ENCODE measurements at regions not wholly inside any gene's neighbourhood (a gene's known extent, or its start where the extent isn't known, plus 50 kb on each side); places are given as distances from the start of the nearest gene placed in this dataset.

DNA sequence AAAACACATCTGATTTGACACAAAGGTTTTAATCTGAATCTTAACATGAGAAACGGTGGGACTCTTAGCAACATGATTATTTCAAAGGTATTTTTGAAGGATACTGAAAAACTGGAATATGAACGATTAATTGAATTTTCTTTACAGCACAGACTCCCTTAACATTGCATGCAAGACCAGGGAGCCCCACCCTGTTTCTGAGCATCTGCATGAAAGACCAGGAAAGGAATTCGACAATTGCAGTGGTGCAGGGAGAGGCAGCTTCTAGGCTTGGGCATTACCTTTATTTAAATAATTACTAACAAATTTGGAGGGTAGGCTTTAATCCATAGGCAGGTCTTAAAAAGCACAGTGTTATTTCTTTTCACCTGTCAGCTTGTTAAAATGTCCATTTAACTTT is 240.6 kb upstream of the TOPAZ1 start:
- no peak for TF ChIP-seq EZH2 (IDR thresholded peaks at IDR 0.05; ENCODE audit: low read depth, unreplicated experiment)
- TF ChIP-seq, protein P1, sequence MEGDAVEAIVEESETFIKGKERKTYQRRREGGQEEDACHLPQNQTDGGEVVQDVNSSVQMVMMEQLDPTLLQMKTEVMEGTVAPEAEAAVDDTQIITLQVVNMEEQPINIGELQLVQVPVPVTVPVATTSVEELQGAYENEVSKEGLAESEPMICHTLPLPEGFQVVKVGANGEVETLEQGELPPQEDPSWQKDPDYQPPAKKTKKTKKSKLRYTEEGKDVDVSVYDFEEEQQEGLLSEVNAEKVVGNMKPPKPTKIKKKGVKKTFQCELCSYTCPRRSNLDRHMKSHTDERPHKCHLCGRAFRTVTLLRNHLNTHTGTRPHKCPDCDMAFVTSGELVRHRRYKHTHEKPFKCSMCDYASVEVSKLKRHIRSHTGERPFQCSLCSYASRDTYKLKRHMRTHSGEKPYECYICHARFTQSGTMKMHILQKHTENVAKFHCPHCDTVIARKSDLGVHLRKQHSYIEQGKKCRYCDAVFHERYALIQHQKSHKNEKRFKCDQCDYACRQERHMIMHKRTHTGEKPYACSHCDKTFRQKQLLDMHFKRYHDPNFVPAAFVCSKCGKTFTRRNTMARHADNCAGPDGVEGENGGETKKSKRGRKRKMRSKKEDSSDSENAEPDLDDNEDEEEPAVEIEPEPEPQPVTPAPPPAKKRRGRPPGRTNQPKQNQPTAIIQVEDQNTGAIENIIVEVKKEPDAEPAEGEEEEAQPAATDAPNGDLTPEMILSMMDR (conservative IDR thresholded peaks at IDR 0.05; ENCODE audit: low read depth in 2 of 2), result no peak
- no peak for TF ChIP-seq JUNB (IDR thresholded peaks at IDR 0.05; ENCODE audit: unreplicated experiment)
- TF ChIP-seq EZH2phosphoT487 (IDR thresholded peaks at IDR 0.05; ENCODE audit: unreplicated experiment), result no peak
- TF ChIP-seq POLR2AphosphoS5 (IDR thresholded peaks at IDR 0.05; ENCODE audit: low read depth), result no peak
- TF ChIP-seq ZNF114 (CRISPR knock-in tag; IDR thresholded peaks at IDR 0.05), result no peak
- no peak for TF ChIP-seq NANOG (IDR thresholded peaks at IDR 0.05; ENCODE audit: borderline replicate concordance)
- TF ChIP-seq, protein P2, sequence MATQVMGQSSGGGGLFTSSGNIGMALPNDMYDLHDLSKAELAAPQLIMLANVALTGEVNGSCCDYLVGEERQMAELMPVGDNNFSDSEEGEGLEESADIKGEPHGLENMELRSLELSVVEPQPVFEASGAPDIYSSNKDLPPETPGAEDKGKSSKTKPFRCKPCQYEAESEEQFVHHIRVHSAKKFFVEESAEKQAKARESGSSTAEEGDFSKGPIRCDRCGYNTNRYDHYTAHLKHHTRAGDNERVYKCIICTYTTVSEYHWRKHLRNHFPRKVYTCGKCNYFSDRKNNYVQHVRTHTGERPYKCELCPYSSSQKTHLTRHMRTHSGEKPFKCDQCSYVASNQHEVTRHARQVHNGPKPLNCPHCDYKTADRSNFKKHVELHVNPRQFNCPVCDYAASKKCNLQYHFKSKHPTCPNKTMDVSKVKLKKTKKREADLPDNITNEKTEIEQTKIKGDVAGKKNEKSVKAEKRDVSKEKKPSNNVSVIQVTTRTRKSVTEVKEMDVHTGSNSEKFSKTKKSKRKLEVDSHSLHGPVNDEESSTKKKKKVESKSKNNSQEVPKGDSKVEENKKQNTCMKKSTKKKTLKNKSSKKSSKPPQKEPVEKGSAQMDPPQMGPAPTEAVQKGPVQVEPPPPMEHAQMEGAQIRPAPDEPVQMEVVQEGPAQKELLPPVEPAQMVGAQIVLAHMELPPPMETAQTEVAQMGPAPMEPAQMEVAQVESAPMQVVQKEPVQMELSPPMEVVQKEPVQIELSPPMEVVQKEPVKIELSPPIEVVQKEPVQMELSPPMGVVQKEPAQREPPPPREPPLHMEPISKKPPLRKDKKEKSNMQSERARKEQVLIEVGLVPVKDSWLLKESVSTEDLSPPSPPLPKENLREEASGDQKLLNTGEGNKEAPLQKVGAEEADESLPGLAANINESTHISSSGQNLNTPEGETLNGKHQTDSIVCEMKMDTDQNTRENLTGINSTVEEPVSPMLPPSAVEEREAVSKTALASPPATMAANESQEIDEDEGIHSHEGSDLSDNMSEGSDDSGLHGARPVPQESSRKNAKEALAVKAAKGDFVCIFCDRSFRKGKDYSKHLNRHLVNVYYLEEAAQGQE (IDR thresholded peaks at IDR 0.05; ENCODE audit: unreplicated experiment), result no peak
